ENCODE measurements at regions not wholly inside any gene's neighbourhood (a gene's known extent, or its start where the extent isn't known, plus 50 kb on each side); places are given as distances from the start of the nearest gene placed in this dataset.

- DNase-seq = no peak
These were observed 439.5 kb downstream of the GADD45G start for GRCh38 chr9:90044263-90044662.

DNA sequence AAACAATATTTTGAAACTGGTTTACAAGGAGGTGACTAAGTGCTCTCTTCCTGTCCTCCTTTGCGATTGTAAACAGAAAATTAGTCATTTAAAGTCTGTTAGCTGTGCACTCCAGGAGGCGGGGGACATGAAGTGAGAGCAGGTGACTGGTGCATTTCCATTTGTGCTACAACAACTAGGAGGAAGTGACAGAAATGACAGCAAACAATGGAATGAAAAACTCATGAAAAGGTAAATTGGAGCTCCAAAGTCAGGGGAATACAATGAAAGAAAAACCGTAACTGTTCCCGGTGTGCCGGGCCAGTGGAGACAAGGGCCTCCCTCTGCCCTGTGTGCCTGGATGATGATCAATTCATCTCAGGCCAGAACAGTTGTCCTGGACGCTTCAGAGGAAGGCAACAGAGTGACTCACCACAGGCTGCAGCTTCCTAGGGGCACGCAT is 439.9 kb downstream of the GADD45G start:
- peak; percentile 39 for DNase-seq

GRCh38 chr9:90046317-90046861 is 441.6 kb downstream of the GADD45G start:
- DNase-seq = no peak

- DNase-seq = no peak
These were observed 443.0 kb downstream of the GADD45G start for GRCh38 chr9:90047828-90048227.

- no peak for DNase-seq
These were observed 447.6 kb downstream of the GADD45G start for GRCh38 chr9:90052366-90052765.

- DNase-seq = no peak
These were observed 448.2 kb downstream of the GADD45G start for GRCh38 chr9:90053027-90053426.

GRCh38 chr9:90054810-90055209 is 450.0 kb downstream of the GADD45G start:
- no peak for DNase-seq

GRCh38 chr9:90055226-90055625 is 450.4 kb downstream of the GADD45G start:
- no peak for DNase-seq

DNA sequence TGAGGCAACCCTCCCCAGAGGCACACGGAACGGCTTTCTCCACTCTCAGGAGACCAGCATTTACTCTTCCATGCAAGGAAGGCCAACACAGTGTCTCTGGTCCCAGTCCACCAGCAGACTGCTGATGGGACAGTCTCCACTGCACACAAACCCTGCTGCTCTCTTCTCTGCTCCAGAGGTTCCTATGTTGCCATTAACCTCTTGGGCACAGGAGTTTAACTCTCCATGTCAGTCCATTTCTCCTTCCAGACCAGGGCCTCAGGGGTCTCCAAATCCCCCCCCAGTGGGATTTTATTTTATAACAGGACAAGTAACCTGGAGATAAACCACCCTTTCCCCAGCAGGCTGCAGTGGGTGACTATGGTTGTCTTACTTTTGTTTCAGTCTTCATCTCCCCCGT is 452.5 kb downstream of the GADD45G start:
- DNase-seq = no peak

- no peak for DNase-seq
These were observed 453.5 kb downstream of the GADD45G start for GRCh38 chr9:90058182-90058763.

DNA sequence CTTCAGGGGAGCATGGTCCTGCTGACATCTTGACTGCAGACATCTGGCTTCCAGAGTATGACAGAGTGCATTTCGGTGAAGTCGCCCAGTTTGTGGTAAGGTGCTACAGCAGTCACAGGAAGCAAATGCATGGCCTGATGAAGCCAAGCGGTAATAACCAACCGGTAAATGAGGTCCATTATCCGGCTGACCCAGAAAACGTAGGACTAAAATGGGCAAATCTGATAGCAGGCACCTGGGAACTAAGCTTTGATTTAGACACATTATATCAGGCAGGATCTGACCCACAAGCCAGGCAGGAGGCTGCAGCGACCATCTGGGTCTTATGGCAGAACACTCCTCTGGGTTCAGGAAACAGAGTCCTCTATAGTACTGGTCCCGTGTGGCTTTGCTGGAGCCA is 454.6 kb downstream of the GADD45G start:
- no peak for DNase-seq

DNA sequence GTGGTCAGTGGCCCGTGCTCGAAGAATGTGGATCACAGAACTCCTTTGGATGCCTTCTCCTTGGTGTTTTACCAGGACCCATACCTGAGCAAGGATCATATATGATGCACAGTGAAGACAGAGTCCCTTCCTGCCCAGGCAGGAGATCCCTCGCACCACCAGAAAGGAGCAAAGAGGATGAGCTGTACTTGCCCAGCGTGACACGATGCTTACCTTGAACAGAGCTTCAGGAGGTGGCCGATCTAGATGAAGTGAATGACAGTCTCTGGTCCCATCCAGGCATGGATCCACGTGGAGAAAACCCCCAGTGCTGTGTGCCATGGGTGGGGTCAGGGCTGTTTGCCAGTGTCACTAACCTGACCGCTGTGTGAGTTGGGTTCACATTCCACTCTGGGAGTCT is 455.4 kb downstream of the GADD45G start:
- no peak for DNase-seq

GRCh38 chr9:90061187-90061586 is 456.4 kb downstream of the GADD45G start:
- no peak for DNase-seq

DNA sequence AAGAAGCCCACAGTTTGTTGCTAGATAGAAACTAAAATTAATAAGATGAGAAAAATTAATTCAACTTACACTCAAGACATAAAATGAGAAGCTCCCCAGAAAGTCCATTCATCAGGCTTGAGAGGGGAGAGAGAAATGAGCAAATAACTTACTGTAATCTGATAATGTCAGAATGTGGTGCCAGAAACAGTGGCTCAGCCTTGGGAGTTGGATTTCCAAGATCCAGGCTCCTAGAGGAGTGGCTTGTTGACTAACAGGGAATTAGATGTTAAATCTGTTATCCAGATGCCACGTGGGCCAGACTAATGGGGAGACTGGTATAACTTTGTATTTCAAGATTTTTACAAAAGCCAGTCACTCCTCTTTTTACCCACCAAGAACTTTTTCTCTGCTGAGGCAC is 458.2 kb downstream of the GADD45G start:
- no peak for DNase-seq

DNA sequence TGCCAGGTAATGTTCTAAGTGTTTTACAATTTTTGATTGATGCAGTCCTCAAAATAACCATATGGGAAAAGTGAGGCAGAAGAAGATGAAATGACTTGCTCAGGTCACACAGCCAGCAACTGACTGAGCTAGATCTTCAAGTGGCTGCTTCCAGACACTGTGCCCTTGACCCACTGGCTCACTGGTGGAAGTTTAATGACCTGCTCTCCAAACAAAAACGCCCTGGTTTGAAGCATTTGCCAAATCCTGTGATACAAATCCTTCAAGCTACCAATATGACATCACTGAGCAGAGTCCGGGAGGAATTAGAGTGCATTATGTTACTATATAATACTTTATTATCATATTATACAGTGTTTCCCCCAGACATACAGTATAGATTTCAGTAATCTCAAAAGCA is 459.4 kb downstream of the GADD45G start:
- no peak for DNase-seq

GRCh38 chr9:90064971-90065370 is 460.2 kb downstream of the GADD45G start:
- DNase-seq = no peak

GRCh38 chr9:90065851-90066250 is 461.0 kb downstream of the GADD45G start:
- no peak for DNase-seq

GRCh38 chr9:90069085-90069484 is 464.3 kb downstream of the GADD45G start:
- no peak for DNase-seq

GRCh38 chr9:90070056-90070455 is 465.2 kb downstream of the GADD45G start:
- DNase-seq = no peak

DNA sequence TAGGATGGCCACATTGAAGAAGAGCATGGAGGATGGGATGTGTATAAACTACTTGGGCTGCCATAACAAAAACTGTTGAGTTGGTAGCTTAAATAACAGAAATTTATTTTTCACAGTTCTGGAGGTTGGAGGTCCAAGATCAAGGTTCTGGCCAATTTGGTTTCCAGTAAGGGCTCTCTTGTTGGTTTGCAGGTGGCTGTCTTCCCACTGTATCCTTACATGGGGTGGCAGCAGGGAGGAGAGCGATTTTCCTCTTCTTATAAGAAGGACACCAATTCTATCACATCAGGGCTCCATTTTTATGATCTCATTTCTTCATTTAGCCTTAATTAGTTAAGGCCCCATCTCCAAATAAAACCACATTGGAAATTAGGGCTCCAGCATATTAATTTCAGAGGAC is 465.7 kb downstream of the GADD45G start:
- no peak for DNase-seq

GRCh38 chr9:90070931-90071660 is 466.3 kb downstream of the GADD45G start:
- no peak for DNase-seq

- DNase-seq = no peak
These were observed 468.6 kb downstream of the GADD45G start for GRCh38 chr9:90073186-90073945.

- no peak for DNase-seq
These were observed 469.6 kb downstream of the GADD45G start for GRCh38 chr9:90074316-90074962.
